ENCODE measurements at regions not wholly inside any gene's neighbourhood (a gene's known extent, or its start where the extent isn't known, plus 50 kb on each side); places are given as distances from the start of the nearest gene placed in this dataset.

GRCh38 chr22:48929276-48929790, 898.3 kb downstream of the BRD1 start:
- peaks cover 2% of the 10 kb centered on the region; the same call in 1 of the 2 replicates for H3K9me3 ChIP-seq (ENCODE audit: insufficient read depth, low read length)
- no peak overlapping the region for H3K4me2 ChIP-seq (ENCODE audit: low read depth, low read length, poor library complexity, severe bottlenecking)
- H3K27me3 ChIP-seq (ENCODE audit: low read length) = no peaks in the 10 kb centered on the region
- H3K36me3 ChIP-seq (ENCODE audit: low read length) = no peaks in the 10 kb centered on the region
- H3K79me2 ChIP-seq (ENCODE audit: insufficient read depth, low read length) = no peaks in the 10 kb centered on the region
- no peak for TF ChIP-seq CTCF (IDR thresholded peaks at IDR 0.05; ENCODE audit: insufficient read depth, low read length, poor library complexity, severe bottlenecking)
- TF ChIP-seq EZH2phosphoT487 (conservative IDR thresholded peaks at IDR 0.05; ENCODE audit: low read length) = no peak
- H3K4me3 ChIP-seq (ENCODE audit: insufficient read depth, low read length, poor library complexity, severe bottlenecking) = no peak overlapping the region
- H4K20me1 ChIP-seq (ENCODE audit: low read depth, low read length) = no peaks in the 10 kb centered on the region
- no peaks in the 10 kb centered on the region for H3F3A ChIP-seq (ENCODE audit: insufficient read depth)
- no peak overlapping the region for H3K9ac ChIP-seq (ENCODE audit: low read length)
- no peak overlapping the region for H2AFZ ChIP-seq (ENCODE audit: low read depth, low read length, severe bottlenecking)
- H3K27ac ChIP-seq (ENCODE audit: low read depth, low read length) = no peak overlapping the region
- H3K9me2 ChIP-seq (replicated peaks; ENCODE audit: insufficient read depth, low read length) = no peaks in the 10 kb centered on the region

- no peaks in the 10 kb centered on the region for H4K20me1 ChIP-seq (ENCODE audit: low read depth, low read length)
- TF ChIP-seq CTCF (IDR thresholded peaks at IDR 0.05; ENCODE audit: insufficient read depth, low read length, poor library complexity, severe bottlenecking) (no peak), EZH2phosphoT487 (conservative IDR thresholded peaks at IDR 0.05; ENCODE audit: low read length) (no peak)
These were observed 900.1 kb downstream of the BRD1 start for GRCh38 chr22:48927591-48927990.

DNA sequence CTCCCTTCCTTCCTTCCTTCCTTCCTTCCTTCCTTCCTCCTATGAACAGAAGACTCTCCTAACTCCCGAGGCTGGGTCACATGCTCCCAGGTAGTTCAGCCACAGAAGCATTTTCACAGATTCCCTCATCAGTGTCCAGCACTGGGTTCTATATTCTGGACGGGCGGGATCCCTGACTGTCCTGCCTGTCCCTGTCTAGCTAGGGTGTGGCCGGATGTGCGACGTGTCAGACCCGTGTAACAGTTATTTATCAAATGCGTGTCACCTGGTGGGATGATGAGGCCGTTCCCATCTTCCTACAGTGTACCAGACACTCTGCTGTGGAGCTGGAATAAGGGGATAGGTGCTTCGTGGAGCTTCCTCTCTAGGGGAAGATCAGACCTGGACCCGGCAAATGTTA, 901.0 kb downstream of the BRD1 start:
- Histone ChIP-seq H3K79me2 (ENCODE audit: insufficient read depth, low read length) (no peaks in the 10 kb centered on the region), H3K9ac (ENCODE audit: low read length) (no peak overlapping the region), H4K20me1 (ENCODE audit: low read depth, low read length) (no peaks in the 10 kb centered on the region), H3K9me3 (ENCODE audit: insufficient read depth, low read length) (no peaks in the 10 kb centered on the region), H3K9me2 (replicated peaks; ENCODE audit: insufficient read depth, low read length) (no peaks in the 10 kb centered on the region), H3K27me3 (ENCODE audit: low read length) (no peaks in the 10 kb centered on the region), H3K36me3 (ENCODE audit: low read length) (no peaks in the 10 kb centered on the region), H3K4me2 (ENCODE audit: low read depth, low read length, poor library complexity, severe bottlenecking) (no peak overlapping the region), H3K4me3 (ENCODE audit: insufficient read depth, low read length, poor library complexity, severe bottlenecking) (no peak overlapping the region), H3K27ac (ENCODE audit: low read depth, low read length) (no peak overlapping the region), H3F3A (ENCODE audit: insufficient read depth) (no peaks in the 10 kb centered on the region), H2AFZ (ENCODE audit: low read depth, low read length, severe bottlenecking) (no peak overlapping the region)
- TF ChIP-seq EZH2phosphoT487 (conservative IDR thresholded peaks at IDR 0.05; ENCODE audit: low read length) (no peak), CTCF (IDR thresholded peaks at IDR 0.05; ENCODE audit: insufficient read depth, low read length, poor library complexity, severe bottlenecking) (no peak)

More at GRCh38 chr22:48927591-48927990, 900.1 kb downstream of the BRD1 start:
- H3K4me2 ChIP-seq (ENCODE audit: low read depth, low read length, poor library complexity, severe bottlenecking) = no peak overlapping the region
- H3K79me2 ChIP-seq (ENCODE audit: insufficient read depth, low read length) = no peaks in the 10 kb centered on the region
- no peak overlapping the region for H3K27ac ChIP-seq (ENCODE audit: low read depth, low read length)
- H3K27me3 ChIP-seq (ENCODE audit: low read length) = no peaks in the 10 kb centered on the region
- H3F3A ChIP-seq (ENCODE audit: insufficient read depth) = no peaks in the 10 kb centered on the region
- no peak overlapping the region for H3K4me3 ChIP-seq (ENCODE audit: insufficient read depth, low read length, poor library complexity, severe bottlenecking)
- no peaks in the 10 kb centered on the region for H3K9me2 ChIP-seq (replicated peaks; ENCODE audit: insufficient read depth, low read length)
- no peak overlapping the region for H3K9ac ChIP-seq (ENCODE audit: low read length)
- H3K36me3 ChIP-seq (ENCODE audit: low read length) = no peaks in the 10 kb centered on the region
- H2AFZ ChIP-seq (ENCODE audit: low read depth, low read length, severe bottlenecking) = no peak overlapping the region
- no peaks in the 10 kb centered on the region for H3K9me3 ChIP-seq (ENCODE audit: insufficient read depth, low read length)
